H1 (cell line): ENCODE measurements at regions not wholly inside any gene's neighbourhood (a gene's known extent, or its start where the extent isn't known, plus 50 kb on each side); places are given as distances from the start of the nearest gene placed in this dataset.

Source experiments
- CTCF ChIA-PET: fragments of 300-600 bp; sonication (Branson Sonifier 250); formaldehyde crosslinking; loops from one replicate; lab custom pipeline; 2021; ENCODE audit not compliant: partially characterized antibody; lab: Charles Lee
- POLR2A ChIA-PET: fragments of 300-600 bp; sonication (Branson Sonifier 250); formaldehyde crosslinking; loops from one replicate; lab custom pipeline; 2021; ENCODE audit warnings: inconsistent platforms; ENCODE audit not compliant: partially characterized antibody; lab: Charles Lee
- DNase-seq, 2 experiments: peaks; one replicate each; pipeline versions ENCODE4 v3.0.0 to v3.0.0-alpha.2; 2010 to 2022; ENCODE audit warnings: low spot score in 2 of 2, low read depth in 1 of 2, mixed read lengths in 1 of 2
- FAIRE-seq: peaks from 2 replicates; lab custom pipeline; 2011; peaks lifted over from hg19 to GRCh38; lab: Jason Lieb, UNC
- H2AFZ ChIP-seq: 2 replicates; pipeline ENCODE4 v1.8.1; 2012; ENCODE audit warnings: low read length, inconsistent platforms
- H2AK5ac ChIP-seq: 2 replicates; pipeline ENCODE4 v1.6.1; 2013; ENCODE audit warnings: low read depth, low read length
- H2BK120ac ChIP-seq: replicated peaks from 2 replicates; pipeline ENCODE3; 2013; ENCODE audit warnings: low read depth, low read length, inconsistent platforms
- H2BK12ac ChIP-seq: 2 replicates; pipeline ENCODE4 v1.6.1; 2013; ENCODE audit warnings: low read depth, low read length
- H2BK15ac ChIP-seq: 2 replicates; pipeline ENCODE4 v1.6.1; 2013; ENCODE audit warnings: low read length
- H2BK20ac ChIP-seq: 2 replicates; pipeline ENCODE4 v1.6.1; 2013; ENCODE audit warnings: low read length
- H2BK5ac ChIP-seq: 2 replicates; pipeline ENCODE4 v1.6.1; 2013; ENCODE audit warnings: low read depth, low read length
- H3K14ac ChIP-seq: 2 replicates; pipeline ENCODE4 v1.6.1; 2013; ENCODE audit warnings: inconsistent platforms; ENCODE audit not compliant: insufficient read length
- H3K18ac ChIP-seq: 2 replicates; pipeline ENCODE4 v1.6.1; 2013; ENCODE audit warnings: low read length; ENCODE audit errors: extremely low read depth
- H3K23ac ChIP-seq: 2 replicates; pipeline ENCODE4 v1.6.1; 2013; ENCODE audit warnings: inconsistent platforms; ENCODE audit not compliant: insufficient read length
- H3K23me2 ChIP-seq: 2 replicates; pipeline ENCODE4 v1.6.1; 2013; ENCODE audit warnings: low read depth, low read length
- H3K27ac ChIP-seq: 2 replicates; pipeline ENCODE4 v1.6.1; 2011; ENCODE audit warnings: low read depth, low read length, inconsistent platforms
- H3K27me3 ChIP-seq, 4 experiments: replicated peaks in 1 of 4; 1 replicate in 1 of 4; 2 replicates in 3 of 4; pipeline versions ENCODE4 v1.6.1 to v1.8.1; 2011 to 2013; ENCODE audit warnings: low read length in 3 of 4, mild to moderate bottlenecking in 3 of 4, inconsistent platforms in 2 of 4, mixed read lengths in 2 of 4, moderate library complexity in 1 of 4; ENCODE audit not compliant: control insufficient read depth in 3 of 4, insufficient read depth in 3 of 4; ENCODE audit errors: extremely low read depth in 1 of 4
- H3K36me3 ChIP-seq, 4 experiments: 2 replicates each; pipeline versions ENCODE4 v1.6.1 to v1.8.1; 2011 to 2013; ENCODE audit warnings: mild to moderate bottlenecking in 4 of 4, low read length in 3 of 4, moderate library complexity in 2 of 4, control low read depth in 1 of 4, inconsistent platforms in 1 of 4; ENCODE audit not compliant: insufficient read depth in 4 of 4, control insufficient read depth in 2 of 4
- H3K4ac ChIP-seq: replicated peaks from 2 replicates; pipeline ENCODE3; 2013; ENCODE audit warnings: low read length, low read depth, mixed read lengths, inconsistent platforms; ENCODE audit not compliant: insufficient read length
- H3K4me1 ChIP-seq, 4 experiments: replicated peaks in 1 of 4; 1 replicate in 1 of 4; 2 replicates in 3 of 4; pipeline versions ENCODE4 v1.6.1 to v1.8.1; 2011 to 2013; ENCODE audit warnings: low read length in 3 of 4, inconsistent platforms in 2 of 4, mixed read lengths in 1 of 4; ENCODE audit not compliant: insufficient read depth in 4 of 4, control insufficient read depth in 3 of 4
- H3K4me2 ChIP-seq, 2 experiments: 2 replicates each; pipeline versions ENCODE4 v1.6.1 to v1.8.1; 2011 to 2013; ENCODE audit warnings: low read depth in 2 of 2, low read length in 2 of 2, control low read depth in 1 of 2, inconsistent platforms in 1 of 2, mild to moderate bottlenecking in 1 of 2; ENCODE audit not compliant: insufficient read depth in 1 of 2
- H3K4me3 ChIP-seq, 4 experiments: fragments of 200-600, 300-600 bp in 1 of 4; sonication (generic), shearing (Covaris generic), sonication (Bioruptor Twin) in 1 of 4; 2 replicates each; pipeline versions ENCODE4 v1.5.1 to v1.8.1; 2011 to 2016; ENCODE audit warnings: low read length in 4 of 4, low read depth in 3 of 4, control low read depth in 2 of 4, inconsistent platforms in 2 of 4, mild to moderate bottlenecking in 2 of 4, mixed read lengths in 1 of 4, moderate library complexity in 1 of 4; ENCODE audit not compliant: insufficient read depth in 2 of 4; ENCODE audit errors: extremely low read depth in 1 of 4
- H3K56ac ChIP-seq: replicated peaks from 2 replicates; pipeline ENCODE3; 2013; ENCODE audit warnings: low read depth, mild to moderate bottlenecking, mixed read lengths, low read length, inconsistent platforms; ENCODE audit not compliant: insufficient read length
- H3K79me1 ChIP-seq: 2 replicates; pipeline ENCODE4 v1.6.1; 2013; ENCODE audit warnings: low read depth, low read length, control low read depth
- H3K79me2 ChIP-seq, 2 experiments: 2 replicates each; pipeline versions ENCODE4 v1.6.1 to v1.8.1; 2012 to 2013; ENCODE audit warnings: low read length in 2 of 2, mild to moderate bottlenecking in 2 of 2, inconsistent platforms in 1 of 2; ENCODE audit not compliant: insufficient read depth in 2 of 2, control insufficient read depth in 1 of 2
- H3K9ac ChIP-seq, 4 experiments: replicated peaks in 1 of 4; 1 replicate in 1 of 4; 2 replicates in 3 of 4; pipeline versions ENCODE4 v1.6.1 to v1.8.1; 2011 to 2013; ENCODE audit warnings: low read depth in 3 of 4, low read length in 3 of 4, control low read depth in 2 of 4, mild to moderate bottlenecking in 2 of 4, moderate library complexity in 2 of 4, inconsistent platforms in 1 of 4; ENCODE audit errors: extremely low read depth in 1 of 4
- H3K9me3 ChIP-seq, 2 experiments: 2 replicates each; pipeline versions ENCODE4 v1.6.1 to v1.8.1; 2012 to 2013; ENCODE audit warnings: mild to moderate bottlenecking in 2 of 2, moderate library complexity in 2 of 2, control low read depth in 1 of 2, inconsistent platforms in 1 of 2, low read depth in 1 of 2, low read length in 1 of 2, mixed read lengths in 1 of 2; ENCODE audit not compliant: insufficient read depth in 2 of 2
- H4K20me1 ChIP-seq, 2 experiments: replicated peaks in 1 of 2; 2 replicates each; pipeline versions ENCODE3 to v1.8.1; 2011 to 2013; ENCODE audit warnings: inconsistent platforms in 2 of 2, low read length in 2 of 2, mild to moderate bottlenecking in 1 of 2; ENCODE audit not compliant: insufficient read depth in 2 of 2, control insufficient read depth in 1 of 2
- H4K5ac ChIP-seq: 2 replicates; pipeline ENCODE4 v1.6.1; 2013; ENCODE audit warnings: low read length, low read depth, mixed read lengths, inconsistent platforms; ENCODE audit not compliant: insufficient read length
- H4K8ac ChIP-seq: 2 replicates; pipeline ENCODE4 v1.8.0; 2013; ENCODE audit warnings: mild to moderate bottlenecking, moderate library complexity, low read length, inconsistent platforms; ENCODE audit not compliant: insufficient read depth; ENCODE audit errors: extremely low read depth
- H4K91ac ChIP-seq: replicated peaks from 2 replicates; pipeline ENCODE3; 2013; ENCODE audit warnings: low read length, mixed read lengths, inconsistent platforms; ENCODE audit not compliant: insufficient read length
- EP300 ChIP-seq, 2 experiments: IDR thresholded peaks; 1 replicate in 1 of 2; 2 replicates in 1 of 2; pipeline ENCODE4 v1.6.1; 2011 to 2012; ENCODE audit warnings: low read depth in 2 of 2, low read length in 2 of 2, mild to moderate bottlenecking in 2 of 2, borderline replicate concordance in 1 of 2, inconsistent platforms in 1 of 2, moderate library complexity in 1 of 2
- JUND ChIP-seq: IDR thresholded peaks from 2 replicates; pipeline ENCODE4 v1.6.1; 2011; ENCODE audit warnings: mild to moderate bottlenecking, improper control_type of control experiment, low read length
- WGBS, 2 experiments: shearing (Covaris generic) in 1 of 2; methylation state at CpG; one replicate each; pipeline versions ENCODE4 v1.1.6 to v1.1.7; 2013 to 2015; ENCODE audit warnings: low lambda C conversion rate in 2 of 2, mixed read lengths in 2 of 2, inconsistent platforms in 1 of 2, low coverage in 1 of 2, missing lambda C conversion rate in 1 of 2; ENCODE audit not compliant: insufficient replicate concordance in 2 of 2, insufficient coverage in 1 of 2, insufficient read length in 1 of 2; ENCODE audit errors: extremely low coverage in 1 of 2, missing lambda C conversion rate in 1 of 2; 5-methylcytosine and 5-hydroxymethylcytosine counted together

DNA sequence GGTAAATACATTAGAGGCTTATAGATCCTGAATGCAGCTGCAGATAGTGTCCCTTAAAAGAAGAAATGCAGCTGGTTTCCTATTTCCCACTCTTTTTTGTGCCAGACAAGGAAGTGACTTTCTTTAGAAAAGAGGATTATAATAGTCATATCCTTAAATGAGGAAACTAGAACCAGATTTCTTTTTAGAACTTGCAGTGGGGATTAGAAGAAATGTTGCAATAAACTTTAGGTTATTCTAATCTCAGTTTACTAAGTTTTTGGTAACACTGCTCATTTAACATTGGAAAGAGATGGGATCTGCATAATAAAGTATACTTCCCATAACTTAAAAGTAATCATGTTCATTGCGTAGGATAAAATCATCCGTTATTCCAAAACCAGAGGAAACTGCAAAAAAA lies 101.9 kb downstream of the SLIT2 start:
- H3K4me3 ChIP-seq: no peak overlapping the region
- H2BK12ac ChIP-seq: no peak overlapping the region
- no peak overlapping the region for H3K27ac ChIP-seq
- FAIRE-seq (no peak), DNase-seq (no peak)
- H4K8ac ChIP-seq: no peak overlapping the region
- no peaks in the 10 kb centered on the region for H3K36me3 ChIP-seq
- POLR2A ChIA-PET: interaction anchor here (2.1 kb wide), 1 partner anchor 8 kb away, joined by 5 read pairs; no protein-coding TSS in a partner anchor
- H3K4me2 ChIP-seq: no peak overlapping the region
- H2BK120ac ChIP-seq: no peak overlapping the region
- peaks cover 0 to 3% (median 2%) of the 10 kb centered on the region in 4 experiments; a peak in 4 of 7 replicates for H3K4me1 ChIP-seq
- CTCF ChIA-PET: interaction anchor here (0.6 to 1.4 kb wide), 4 partner anchors 14 to 1135 kb away, joined by 3 to 5 read pairs (median 3); no protein-coding TSS in a partner anchor
- H2AFZ ChIP-seq: no peak overlapping the region
- no peak overlapping the region for H2BK5ac ChIP-seq
- no peaks in the 10 kb centered on the region for H3K79me1 ChIP-seq
- H2BK20ac ChIP-seq: no peak overlapping the region
- no peak overlapping the region for H3K23ac ChIP-seq
- no peaks in the 10 kb centered on the region for H4K20me1 ChIP-seq
- H4K91ac ChIP-seq: no peak overlapping the region
- H2BK15ac ChIP-seq: no peak overlapping the region
- no peak overlapping the region for H3K9ac ChIP-seq
- H2AK5ac ChIP-seq: no peak overlapping the region
- no peak overlapping the region for H3K4ac ChIP-seq
- H3K56ac ChIP-seq: no peak overlapping the region
- no peak overlapping the region for H4K5ac ChIP-seq
- no peak overlapping the region for H3K18ac ChIP-seq
- 59% methylated on average over 2 of the region's 2 CpGs; no CpG with 5 or more reads in 1 of the 2 experiments for WGBS, 2 experiments
- H3K23me2 ChIP-seq: no peaks in the 10 kb centered on the region
- no peaks in the 10 kb centered on the region for H3K9me3 ChIP-seq
- no peak overlapping the region for H3K14ac ChIP-seq
- no peaks in the 10 kb centered on the region for H3K79me2 ChIP-seq
- H3K27me3 ChIP-seq: no peaks in the 10 kb centered on the region
- TF ChIP-seq JUND (no peak), EP300 (IDR thresholded peaks at IDR 0.05; ENCODE audit: borderline replicate concordance in 1 of 2, low read depth in 2 of 2, low read length in 2 of 2) (no peak)
